ENCODE measurements at regions not wholly inside any gene's neighbourhood (a gene's known extent, or its start where the extent isn't known, plus 50 kb on each side); places are given as distances from the start of the nearest gene placed in this dataset.

DNA sequence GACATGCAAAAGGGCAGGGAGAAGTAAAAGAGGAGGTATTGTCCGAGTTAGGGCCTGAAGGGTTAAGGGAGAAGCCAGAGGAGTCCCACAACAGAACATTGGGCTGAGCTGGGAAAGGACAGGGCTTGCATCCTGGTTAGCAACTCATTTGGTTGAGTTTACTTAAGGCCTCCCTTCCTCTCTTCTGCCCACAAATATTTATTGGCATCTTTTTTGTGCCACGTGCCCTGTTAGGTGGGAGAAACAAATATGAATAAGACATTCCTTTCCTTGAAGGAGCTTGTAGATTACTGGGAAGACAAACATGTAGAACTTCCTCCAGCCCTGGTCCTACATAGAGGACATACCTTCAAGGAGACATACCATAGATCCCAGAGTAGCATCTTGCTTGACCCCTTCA is 53.0 kb upstream of the PRELP start:
- Histone ChIP-seq H3K27ac (ENCODE audit: control insufficient read depth, insufficient read depth) (no peak overlapping the region), H3K9ac (ENCODE audit: control insufficient read depth, insufficient read depth, low read length) (no peak overlapping the region), H3K36me3 (ENCODE audit: control insufficient read depth in 2 of 2, insufficient read depth in 2 of 2, low read length in 1 of 2) (no peaks in the 10 kb centered on the region), H3K4me1 (ENCODE audit: control insufficient read depth, insufficient read depth, low read length) (peaks cover 4% of the 10 kb centered on the region; the same call in 1 of the 2 replicates), H3K79me2 (ENCODE audit: control insufficient read depth, insufficient read depth, low read length) (no peaks in the 10 kb centered on the region), H2AFZ (ENCODE audit: control insufficient read depth, low read depth, low read length) (no peak overlapping the region), H4K20me1 (ENCODE audit: control insufficient read depth, insufficient read depth) (no peaks in the 10 kb centered on the region), H3K27me3 (replicated peaks in 1 of 2; ENCODE audit: control insufficient read depth in 2 of 2, insufficient read depth in 2 of 2, low read length in 1 of 2) (no peaks in the 10 kb centered on the region), H3K4me2 (ENCODE audit: control insufficient read depth, insufficient read depth) (no peak overlapping the region), H3K9me3 (replicated peaks; ENCODE audit: control insufficient read depth, insufficient read depth, low read length) (no peaks in the 10 kb centered on the region), H3K4me3 (no peak overlapping the region)
- SMC1A ChIA-PET (ENCODE audit: uncharacterized antibody, unreplicated experiment): interaction anchor here (1.0 to 1.2 kb wide), 2 partner anchors 41 to 91 kb away, joined by 3 read pairs; no protein-coding TSS in a partner anchor
- CTCF ChIA-PET: interaction anchor here (0.6 kb wide), 1 partner anchor 83 kb away, joined by 3 read pairs; no protein-coding TSS in a partner anchor
- POLR2A ChIA-PET: no interaction called here
- FAIRE-seq: no peak
- 0% methylated on average over 2 of the region's 2 CpGs for WGBS (ENCODE audit: insufficient coverage, insufficient replicate concordance, low lambda C conversion rate, missing lambda C conversion rate)
- in situ Hi-C loops (cut with MboI): no loop called here
- DNase-seq (ENCODE audit: low read depth, low spot score): no peak
- no TSS peak for BruUV-seq (replicated peaks)
- intact Hi-C loops (cut with micrococcal nuclease; ENCODE audit: unreplicated experiment): no loop called here
- no peak for TF ChIP-seq IKZF1 (conservative IDR thresholded peaks at IDR 0.05)
- TF ChIP-seq, protein P1, sequence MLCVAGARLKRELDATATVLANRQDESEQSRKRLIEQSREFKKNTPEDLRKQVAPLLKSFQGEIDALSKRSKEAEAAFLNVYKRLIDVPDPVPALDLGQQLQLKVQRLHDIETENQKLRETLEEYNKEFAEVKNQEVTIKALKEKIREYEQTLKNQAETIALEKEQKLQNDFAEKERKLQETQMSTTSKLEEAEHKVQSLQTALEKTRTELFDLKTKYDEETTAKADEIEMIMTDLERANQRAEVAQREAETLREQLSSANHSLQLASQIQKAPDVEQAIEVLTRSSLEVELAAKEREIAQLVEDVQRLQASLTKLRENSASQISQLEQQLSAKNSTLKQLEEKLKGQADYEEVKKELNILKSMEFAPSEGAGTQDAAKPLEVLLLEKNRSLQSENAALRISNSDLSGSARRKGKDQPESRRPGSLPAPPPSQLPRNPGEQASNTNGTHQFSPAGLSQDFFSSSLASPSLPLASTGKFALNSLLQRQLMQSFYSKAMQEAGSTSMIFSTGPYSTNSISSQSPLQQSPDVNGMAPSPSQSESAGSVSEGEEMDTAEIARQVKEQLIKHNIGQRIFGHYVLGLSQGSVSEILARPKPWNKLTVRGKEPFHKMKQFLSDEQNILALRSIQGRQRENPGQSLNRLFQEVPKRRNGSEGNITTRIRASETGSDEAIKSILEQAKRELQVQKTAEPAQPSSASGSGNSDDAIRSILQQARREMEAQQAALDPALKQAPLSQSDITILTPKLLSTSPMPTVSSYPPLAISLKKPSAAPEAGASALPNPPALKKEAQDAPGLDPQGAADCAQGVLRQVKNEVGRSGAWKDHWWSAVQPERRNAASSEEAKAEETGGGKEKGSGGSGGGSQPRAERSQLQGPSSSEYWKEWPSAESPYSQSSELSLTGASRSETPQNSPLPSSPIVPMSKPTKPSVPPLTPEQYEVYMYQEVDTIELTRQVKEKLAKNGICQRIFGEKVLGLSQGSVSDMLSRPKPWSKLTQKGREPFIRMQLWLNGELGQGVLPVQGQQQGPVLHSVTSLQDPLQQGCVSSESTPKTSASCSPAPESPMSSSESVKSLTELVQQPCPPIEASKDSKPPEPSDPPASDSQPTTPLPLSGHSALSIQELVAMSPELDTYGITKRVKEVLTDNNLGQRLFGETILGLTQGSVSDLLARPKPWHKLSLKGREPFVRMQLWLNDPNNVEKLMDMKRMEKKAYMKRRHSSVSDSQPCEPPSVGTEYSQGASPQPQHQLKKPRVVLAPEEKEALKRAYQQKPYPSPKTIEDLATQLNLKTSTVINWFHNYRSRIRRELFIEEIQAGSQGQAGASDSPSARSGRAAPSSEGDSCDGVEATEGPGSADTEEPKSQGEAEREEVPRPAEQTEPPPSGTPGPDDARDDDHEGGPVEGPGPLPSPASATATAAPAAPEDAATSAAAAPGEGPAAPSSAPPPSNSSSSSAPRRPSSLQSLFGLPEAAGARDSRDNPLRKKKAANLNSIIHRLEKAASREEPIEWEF (IDR thresholded peaks at IDR 0.05; ENCODE audit: insufficient replicate concordance, low read depth, low read length): no peak
- TF ChIP-seq, protein P2, sequence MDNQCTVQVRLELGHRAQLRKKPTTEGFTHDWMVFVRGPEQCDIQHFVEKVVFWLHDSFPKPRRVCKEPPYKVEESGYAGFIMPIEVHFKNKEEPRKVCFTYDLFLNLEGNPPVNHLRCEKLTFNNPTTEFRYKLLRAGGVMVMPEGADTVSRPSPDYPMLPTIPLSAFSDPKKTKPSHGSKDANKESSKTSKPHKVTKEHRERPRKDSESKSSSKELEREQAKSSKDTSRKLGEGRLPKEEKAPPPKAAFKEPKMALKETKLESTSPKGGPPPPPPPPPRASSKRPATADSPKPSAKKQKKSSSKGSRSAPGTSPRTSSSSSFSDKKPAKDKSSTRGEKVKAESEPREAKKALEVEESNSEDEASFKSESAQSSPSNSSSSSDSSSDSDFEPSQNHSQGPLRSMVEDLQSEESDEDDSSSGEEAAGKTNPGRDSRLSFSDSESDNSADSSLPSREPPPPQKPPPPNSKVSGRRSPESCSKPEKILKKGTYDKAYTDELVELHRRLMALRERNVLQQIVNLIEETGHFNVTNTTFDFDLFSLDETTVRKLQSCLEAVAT (IDR thresholded peaks at IDR 0.05): no peak
- no peak for TF ChIP-seq SMC3 (IDR thresholded peaks at IDR 0.05; ENCODE audit: borderline replicate concordance, low read length)
- no peak for ATAC-seq
- RAD21 ChIA-PET (ENCODE audit: unreplicated experiment): no interaction called here

All from GM12878 (cell line).